ENCODE measurements at regions not wholly inside any gene's neighbourhood (a gene's known extent, or its start where the extent isn't known, plus 50 kb on each side); places are given as distances from the start of the nearest gene placed in this dataset.

DNA sequence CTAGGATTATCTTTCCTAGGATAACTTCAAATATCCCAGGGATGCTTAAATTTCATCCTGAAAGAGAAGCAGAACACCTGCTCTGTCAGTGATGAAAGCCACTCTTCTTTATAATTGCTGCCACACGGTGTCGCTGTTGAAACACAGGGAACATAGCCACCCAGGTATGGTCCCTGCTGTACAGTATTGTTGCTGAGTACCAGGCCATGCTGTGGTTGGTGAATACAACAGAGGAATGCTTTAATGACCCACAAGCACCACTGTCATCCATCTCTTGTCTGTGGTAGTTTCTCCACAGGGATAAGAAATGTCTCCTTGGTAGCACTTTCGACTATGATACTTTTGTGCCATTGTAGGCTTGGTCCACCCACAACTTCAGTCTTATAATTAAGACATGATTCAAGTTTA lies 70.6 kb upstream of the STARD3NL start:
- no peaks in the 10 kb centered on the region for H3K27me3 ChIP-seq (ENCODE audit: low read depth)
- peak; percentile 17 for DNase-seq
- H3K27ac ChIP-seq (replicated peaks) = no peak overlapping the region
- no peaks in the 10 kb centered on the region for H3K4me1 ChIP-seq
- H3K9me3 ChIP-seq (replicated peaks) = no peaks in the 10 kb centered on the region
- H3K36me3 ChIP-seq = no peaks in the 10 kb centered on the region
- TF ChIP-seq, protein P1, sequence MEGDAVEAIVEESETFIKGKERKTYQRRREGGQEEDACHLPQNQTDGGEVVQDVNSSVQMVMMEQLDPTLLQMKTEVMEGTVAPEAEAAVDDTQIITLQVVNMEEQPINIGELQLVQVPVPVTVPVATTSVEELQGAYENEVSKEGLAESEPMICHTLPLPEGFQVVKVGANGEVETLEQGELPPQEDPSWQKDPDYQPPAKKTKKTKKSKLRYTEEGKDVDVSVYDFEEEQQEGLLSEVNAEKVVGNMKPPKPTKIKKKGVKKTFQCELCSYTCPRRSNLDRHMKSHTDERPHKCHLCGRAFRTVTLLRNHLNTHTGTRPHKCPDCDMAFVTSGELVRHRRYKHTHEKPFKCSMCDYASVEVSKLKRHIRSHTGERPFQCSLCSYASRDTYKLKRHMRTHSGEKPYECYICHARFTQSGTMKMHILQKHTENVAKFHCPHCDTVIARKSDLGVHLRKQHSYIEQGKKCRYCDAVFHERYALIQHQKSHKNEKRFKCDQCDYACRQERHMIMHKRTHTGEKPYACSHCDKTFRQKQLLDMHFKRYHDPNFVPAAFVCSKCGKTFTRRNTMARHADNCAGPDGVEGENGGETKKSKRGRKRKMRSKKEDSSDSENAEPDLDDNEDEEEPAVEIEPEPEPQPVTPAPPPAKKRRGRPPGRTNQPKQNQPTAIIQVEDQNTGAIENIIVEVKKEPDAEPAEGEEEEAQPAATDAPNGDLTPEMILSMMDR (IDR thresholded peaks at IDR 0.05; ENCODE audit: borderline replicate concordance) = peak; percentile 84
- H3K4me3 ChIP-seq = no peak overlapping the region
- intact Hi-C loops (cut with micrococcal nuclease) = loop anchor here (2.0 to 10.0 kb wide), 3 partner anchors 115 to 210 kb away; no protein-coding TSS in a partner anchor

DNA sequence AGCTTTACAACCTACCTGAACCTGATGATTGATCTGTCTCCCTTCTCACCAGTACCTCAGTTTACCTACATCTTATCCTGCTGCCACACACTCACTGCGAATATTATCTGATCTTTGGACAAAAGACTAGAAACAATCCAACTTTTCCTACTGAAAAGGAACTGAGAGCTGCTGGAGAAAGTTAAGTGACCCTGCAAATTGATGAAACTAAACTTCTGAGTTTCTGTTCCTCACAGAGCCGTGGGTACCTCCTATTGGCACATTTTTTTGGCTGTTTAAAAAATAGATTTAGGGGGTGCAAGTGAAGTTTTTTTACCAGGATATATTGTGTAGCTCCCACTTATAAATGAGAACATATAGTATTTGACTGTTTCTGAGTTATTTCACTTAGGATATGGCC lies 66.0 kb upstream of the STARD3NL start:
- no peak overlapping the region for H3K4me3 ChIP-seq
- intact Hi-C loops (cut with micrococcal nuclease) = no loop called here

DNA sequence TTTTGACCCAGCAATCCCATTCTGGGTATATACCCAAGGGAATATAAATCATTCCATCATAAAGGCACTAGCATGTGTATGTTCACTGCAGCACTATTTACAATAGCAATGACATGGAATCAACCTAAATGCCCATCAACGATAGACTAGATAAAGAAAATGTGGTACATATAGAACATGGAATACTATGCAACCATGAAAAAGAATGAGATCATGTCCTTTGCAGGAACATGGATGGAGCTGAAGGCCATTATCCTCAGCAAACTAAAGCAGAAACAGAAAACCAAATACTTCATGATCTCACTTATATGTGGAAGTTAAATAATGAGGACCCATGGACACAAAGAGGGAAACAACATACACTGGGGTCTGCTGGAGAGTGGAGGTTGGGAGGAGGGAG lies 58.0 kb upstream of the STARD3NL start:
- intact Hi-C loops (cut with micrococcal nuclease) = no loop called here
- peaks cover 15% of the 10 kb centered on the region for H3K27me3 ChIP-seq (ENCODE audit: low read depth)
- H3K4me3 ChIP-seq = no peak overlapping the region
- H3K36me3 ChIP-seq = no peaks in the 10 kb centered on the region
- TF ChIP-seq, protein P1 (IDR thresholded peaks at IDR 0.05; ENCODE audit: borderline replicate concordance) = no peak
- H3K9me3 ChIP-seq (replicated peaks) = peaks cover 29% of the 10 kb centered on the region
- no peaks in the 10 kb centered on the region for H3K4me1 ChIP-seq
- no peak overlapping the region for H3K27ac ChIP-seq (replicated peaks)
- no peak for DNase-seq

More for the DNA sequence above, 66.0 kb upstream of the STARD3NL start:
- H3K27ac ChIP-seq (replicated peaks) = no peak overlapping the region
- TF ChIP-seq, protein P1 (IDR thresholded peaks at IDR 0.05; ENCODE audit: borderline replicate concordance) = no peak
- H3K9me3 ChIP-seq (replicated peaks) = no peaks in the 10 kb centered on the region
- H3K36me3 ChIP-seq = no peaks in the 10 kb centered on the region
- peaks cover 12% of the 10 kb centered on the region for H3K27me3 ChIP-seq (ENCODE audit: low read depth)
- no peaks in the 10 kb centered on the region for H3K4me1 ChIP-seq
- DNase-seq = no peak

DNA sequence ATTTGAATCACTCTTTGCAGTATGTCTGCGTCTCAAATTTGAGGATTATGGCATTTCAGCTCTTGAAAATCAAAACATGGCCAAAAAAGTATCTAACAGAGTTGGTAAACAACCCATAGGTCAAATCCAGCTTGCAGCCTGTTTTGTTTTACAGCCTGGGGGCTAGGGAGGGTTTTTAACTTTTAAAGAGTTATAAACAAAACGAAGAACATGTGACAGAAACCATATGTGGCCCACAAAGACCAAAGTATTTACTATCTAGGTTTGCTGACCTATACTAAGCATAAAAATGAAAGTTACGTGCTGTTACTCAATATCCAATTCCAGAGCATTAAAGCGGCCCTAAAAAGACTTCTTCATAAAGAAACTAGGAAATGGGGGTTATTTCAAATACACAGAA lies 55.5 kb upstream of the STARD3NL start:
- H3K27me3 ChIP-seq (ENCODE audit: low read depth) = no peaks in the 10 kb centered on the region
- DNase-seq = no peak
- TF ChIP-seq, protein P1 (IDR thresholded peaks at IDR 0.05; ENCODE audit: borderline replicate concordance) = no peak
- H3K36me3 ChIP-seq = no peaks in the 10 kb centered on the region
- H3K4me3 ChIP-seq = no peak overlapping the region
- H3K9me3 ChIP-seq (replicated peaks) = peaks cover 29% of the 10 kb centered on the region
- H3K27ac ChIP-seq (replicated peaks) = no peak overlapping the region
- intact Hi-C loops (cut with micrococcal nuclease) = no loop called here
- no peaks in the 10 kb centered on the region for H3K4me1 ChIP-seq

DNA sequence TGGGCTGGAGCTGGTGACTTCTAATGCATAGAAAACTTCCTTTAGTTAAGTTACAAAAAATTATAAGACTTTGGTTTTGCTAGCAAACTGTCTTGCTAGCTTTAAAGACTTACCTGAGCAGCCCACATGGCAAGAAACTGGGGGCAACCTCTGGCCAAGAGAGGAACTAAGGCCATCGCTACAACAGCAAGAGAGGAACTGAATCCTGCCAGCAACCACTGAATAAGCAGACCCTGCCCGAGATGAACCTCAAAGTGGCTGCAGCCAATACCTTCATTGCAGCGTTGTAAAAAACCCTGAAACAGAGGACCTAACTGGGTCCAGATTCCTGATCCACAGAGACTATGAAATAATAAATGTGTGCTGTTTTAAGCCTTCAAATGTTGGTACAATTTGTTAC lies 54.6 kb upstream of the STARD3NL start:
- TF ChIP-seq, protein P1 (IDR thresholded peaks at IDR 0.05; ENCODE audit: borderline replicate concordance) = no peak
- intact Hi-C loops (cut with micrococcal nuclease) = no loop called here

More for the DNA sequence above, 54.6 kb upstream of the STARD3NL start:
- H3K9me3 ChIP-seq (replicated peaks) = peaks cover 29% of the 10 kb centered on the region
- H3K4me1 ChIP-seq = no peaks in the 10 kb centered on the region
- H3K4me3 ChIP-seq = no peak overlapping the region
- no peaks in the 10 kb centered on the region for H3K36me3 ChIP-seq
- no peaks in the 10 kb centered on the region for H3K27me3 ChIP-seq (ENCODE audit: low read depth)
- no peak for DNase-seq
- no peak overlapping the region for H3K27ac ChIP-seq (replicated peaks)

Data from left ventricle myocardium inferior (tissue), 1 donor.